A549 (cell line): ENCODE measurements at regions not wholly inside any gene's neighbourhood (a gene's known extent, or its start where the extent isn't known, plus 50 kb on each side); places are given as distances from the start of the nearest gene placed in this dataset.

Experiments
- BHLHE40 ChIP-seq: IDR thresholded peaks from 2 replicates; pipeline ENCODE4 v1.6.1; 2012; ENCODE audit warnings: low read depth, low read length, inconsistent platforms
- EHF ChIP-seq: fragments of 250-450 bp; sonication (Bioruptor Pico); IDR thresholded peaks from 2 replicates; pipeline ENCODE4 v1.5.0; 2020; ENCODE audit warnings: mild to moderate bottlenecking
- KDM5A ChIP-seq: fragments of 200-600 bp; sonication (generic); IDR thresholded peaks from 2 replicates; pipeline ENCODE4 v1.6.1; 2016; ENCODE audit warnings: antibody characterized with exemption, mild to moderate bottlenecking
- MYC ChIP-seq: IDR thresholded peaks from 2 replicates; pipeline ENCODE4 v1.6.1; 2012; ENCODE audit warnings: mild to moderate bottlenecking, inconsistent platforms, low read length, improper control_type of control experiment, borderline replicate concordance
- RAD21 ChIP-seq, 2 experiments: fragments of >200 bp in 1 of 2; sonication (Bioruptor Twin) in 1 of 2; formaldehyde crosslinking in 1 of 2; IDR thresholded peaks in 1 of 2; conservative IDR thresholded peaks in 1 of 2; 2 replicates in 1 of 2; 3 replicates in 1 of 2; pipeline ENCODE4 v1.6.1; 2012 to 2018; ENCODE audit warnings: inconsistent platforms in 1 of 2
- RFX5 ChIP-seq: fragments of 450-650 bp; IDR thresholded peaks from 2 replicates; pipeline ENCODE4 v1.7.1; 2014; ENCODE audit warnings: antibody characterized with exemption, mild to moderate bottlenecking, moderate library complexity
- ZFP36 ChIP-seq: fragments of 450-650 bp; IDR thresholded peaks from 2 replicates; pipeline ENCODE4 v1.6.1; 2014; ENCODE audit warnings: borderline replicate concordance; ENCODE audit not compliant: partially characterized antibody
- TF ChIP-seq, protein P1 (sequence below): fragments of >200 bp; sonication (Bioruptor Twin); formaldehyde crosslinking; IDR thresholded peaks from 3 replicates; pipeline ENCODE4 v1.5.1; 2016
- TF ChIP-seq, protein P2 (sequence below): fragments of 150-350 bp; IDR thresholded peaks from 2 replicates; pipeline ENCODE4 v1.6.1; 2014; ENCODE audit warnings: low read depth, mild to moderate bottlenecking, low read length

DNA sequence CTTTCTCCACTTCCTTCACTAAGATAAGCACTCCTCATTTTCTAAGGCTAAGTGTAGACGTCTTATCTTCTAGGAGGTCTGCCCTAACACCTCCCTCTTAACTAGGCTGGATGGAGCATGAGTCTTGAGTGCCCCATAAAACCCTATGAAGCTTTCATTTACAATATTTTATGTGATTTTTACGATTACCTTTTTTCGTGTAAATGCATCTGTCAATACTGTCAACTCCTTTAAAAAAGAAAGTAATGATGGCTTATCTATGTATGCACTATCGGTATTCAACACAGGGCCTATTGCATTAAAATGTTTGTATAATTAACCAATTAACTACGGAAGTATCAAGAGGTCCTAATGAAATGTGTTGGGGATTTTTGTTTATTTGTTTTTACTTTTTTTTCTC, 156.0 kb upstream of the FAM83B start:
- TF ChIP-seq, protein P1, sequence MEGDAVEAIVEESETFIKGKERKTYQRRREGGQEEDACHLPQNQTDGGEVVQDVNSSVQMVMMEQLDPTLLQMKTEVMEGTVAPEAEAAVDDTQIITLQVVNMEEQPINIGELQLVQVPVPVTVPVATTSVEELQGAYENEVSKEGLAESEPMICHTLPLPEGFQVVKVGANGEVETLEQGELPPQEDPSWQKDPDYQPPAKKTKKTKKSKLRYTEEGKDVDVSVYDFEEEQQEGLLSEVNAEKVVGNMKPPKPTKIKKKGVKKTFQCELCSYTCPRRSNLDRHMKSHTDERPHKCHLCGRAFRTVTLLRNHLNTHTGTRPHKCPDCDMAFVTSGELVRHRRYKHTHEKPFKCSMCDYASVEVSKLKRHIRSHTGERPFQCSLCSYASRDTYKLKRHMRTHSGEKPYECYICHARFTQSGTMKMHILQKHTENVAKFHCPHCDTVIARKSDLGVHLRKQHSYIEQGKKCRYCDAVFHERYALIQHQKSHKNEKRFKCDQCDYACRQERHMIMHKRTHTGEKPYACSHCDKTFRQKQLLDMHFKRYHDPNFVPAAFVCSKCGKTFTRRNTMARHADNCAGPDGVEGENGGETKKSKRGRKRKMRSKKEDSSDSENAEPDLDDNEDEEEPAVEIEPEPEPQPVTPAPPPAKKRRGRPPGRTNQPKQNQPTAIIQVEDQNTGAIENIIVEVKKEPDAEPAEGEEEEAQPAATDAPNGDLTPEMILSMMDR, result no peak
- TF ChIP-seq RFX5, result no peak
- TF ChIP-seq MYC, result no peak
- TF ChIP-seq EHF (CRISPR knock-in tag), result no peak
- TF ChIP-seq KDM5A, result no peak
- TF ChIP-seq, protein P2, sequence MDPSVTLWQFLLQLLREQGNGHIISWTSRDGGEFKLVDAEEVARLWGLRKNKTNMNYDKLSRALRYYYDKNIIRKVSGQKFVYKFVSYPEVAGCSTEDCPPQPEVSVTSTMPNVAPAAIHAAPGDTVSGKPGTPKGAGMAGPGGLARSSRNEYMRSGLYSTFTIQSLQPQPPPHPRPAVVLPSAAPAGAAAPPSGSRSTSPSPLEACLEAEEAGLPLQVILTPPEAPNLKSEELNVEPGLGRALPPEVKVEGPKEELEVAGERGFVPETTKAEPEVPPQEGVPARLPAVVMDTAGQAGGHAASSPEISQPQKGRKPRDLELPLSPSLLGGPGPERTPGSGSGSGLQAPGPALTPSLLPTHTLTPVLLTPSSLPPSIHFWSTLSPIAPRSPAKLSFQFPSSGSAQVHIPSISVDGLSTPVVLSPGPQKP, result no peak
- no peak for TF ChIP-seq RAD21 (conservative IDR thresholded peaks at IDR 0.05 in 1 of 2, IDR thresholded peaks at IDR 0.05 in 1 of 2)
- TF ChIP-seq BHLHE40, result no peak
- TF ChIP-seq ZFP36, result no peak
